GM12864 (cell line): ENCODE measurements at regions not wholly inside any gene's neighbourhood (a gene's known extent, or its start where the extent isn't known, plus 50 kb on each side); places are given as distances from the start of the nearest gene placed in this dataset.

Experiments used
- DNase-seq: peaks from one replicate; pipeline ENCODE4 v3.0.0-alpha.2; 2011; ENCODE audit warnings: low read depth
- H3K4me3 ChIP-seq: 2 replicates; pipeline ENCODE4 v1.5.1; 2011; ENCODE audit warnings: mild to moderate bottlenecking, low read depth, low read length, control low read depth
- CTCF ChIP-seq: IDR thresholded peaks from 2 replicates; pipeline ENCODE4 v1.5.1; 2011; ENCODE audit warnings: low read depth, mild to moderate bottlenecking, moderate library complexity, low read length, control low read depth, inconsistent platforms; ENCODE audit errors: missing control alignments

DNA sequence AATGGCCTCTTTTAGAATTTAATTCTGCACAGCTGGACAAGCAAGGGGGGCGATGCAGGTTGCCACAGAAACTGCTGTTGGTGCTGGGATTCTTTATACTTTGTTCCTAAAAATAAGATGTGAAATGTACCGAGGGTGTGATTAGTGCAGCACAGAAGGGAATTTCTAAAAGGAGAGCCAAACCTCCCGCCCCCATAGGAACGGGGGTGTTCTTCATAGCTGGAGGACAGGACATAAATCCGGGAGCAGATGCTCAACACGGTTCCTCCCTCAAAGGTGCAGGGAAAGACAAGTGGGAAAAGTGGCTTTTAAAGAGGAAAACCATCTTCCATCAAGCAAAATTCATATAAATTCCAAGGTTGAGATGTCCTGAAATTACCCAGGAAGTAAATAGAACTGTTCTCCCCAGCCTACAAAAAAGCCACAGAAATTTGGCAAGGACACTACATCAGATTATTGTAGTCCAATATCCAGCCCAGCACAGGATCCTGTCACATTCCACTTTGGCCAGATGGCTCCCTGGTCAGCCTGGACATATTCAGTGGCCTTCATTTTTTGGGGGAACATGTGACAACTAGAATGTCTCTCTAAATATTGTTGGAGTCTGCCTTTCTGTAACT is 51.4 kb upstream of the TMX1 start:
- TF ChIP-seq CTCF: no peak
- no peak for DNase-seq
- no peak overlapping the region for H3K4me3 ChIP-seq

DNA sequence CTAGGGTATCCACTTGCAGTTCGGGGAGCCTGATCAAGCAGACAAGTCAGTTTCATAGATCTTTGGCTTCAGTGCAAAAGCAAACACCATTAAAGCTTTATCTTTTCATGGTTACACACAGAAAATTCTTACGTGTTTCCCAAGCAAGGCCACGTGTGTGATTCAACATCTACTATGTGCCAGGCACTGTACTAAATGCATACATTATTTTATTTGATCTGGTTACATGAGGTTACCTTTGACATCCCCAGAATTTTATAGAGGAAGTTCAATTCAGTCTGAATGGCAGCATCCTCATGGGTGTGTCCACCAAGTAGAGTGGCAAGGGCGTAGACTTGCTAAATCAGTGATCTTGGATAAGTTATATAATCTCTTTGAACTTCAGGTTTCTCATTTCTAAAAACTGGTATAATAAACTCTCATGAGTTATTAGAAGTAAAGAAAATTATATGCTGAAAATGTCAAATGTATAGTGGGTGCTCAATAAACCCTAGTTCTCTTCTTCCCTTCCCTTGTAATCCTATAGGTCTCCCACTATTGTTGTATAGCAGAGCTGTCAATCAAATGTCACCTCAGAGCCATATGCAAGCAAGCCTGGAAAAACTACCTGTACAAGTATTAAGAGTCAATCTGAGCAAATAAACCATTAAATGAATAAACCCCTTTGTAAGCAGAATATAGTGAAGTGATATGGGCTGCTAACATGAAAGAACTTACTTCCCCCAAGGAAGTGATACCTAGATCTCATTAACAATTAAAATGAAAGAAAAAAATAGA is 50.3 kb upstream of the TMX1 start:
- no peak for TF ChIP-seq CTCF
- DNase-seq: no peak
- no peak overlapping the region for H3K4me3 ChIP-seq
